Tibial nerve (tissue), 3 donors: ENCODE measurements at regions not wholly inside any gene's neighbourhood (a gene's known extent, or its start where the extent isn't known, plus 50 kb on each side); places are given as distances from the start of the nearest gene placed in this dataset.

ENCODE experiments used
- POLR2A ChIP-seq, 2 donors: fragments of 450-650 bp; IDR thresholded peaks; one replicate each; pipeline ENCODE4 v1.6.1; 2017; ENCODE audit warnings: antibody characterized with exemption in 2 of 2, mild to moderate bottlenecking in 2 of 2, moderate library complexity in 2 of 2
- TF ChIP-seq, protein P1 (sequence below), 5 experiments: fragments of 200-600 bp in 3 of 5; fragments of 450-650 bp in 2 of 5; sonication (generic) in 3 of 5; IDR thresholded peaks; one replicate each; pipeline ENCODE4 v1.5.1; 2016 to 2019; ENCODE audit warnings: antibody characterized with exemption in 5 of 5, mild to moderate bottlenecking in 3 of 5, moderate library complexity in 2 of 5

DNA sequence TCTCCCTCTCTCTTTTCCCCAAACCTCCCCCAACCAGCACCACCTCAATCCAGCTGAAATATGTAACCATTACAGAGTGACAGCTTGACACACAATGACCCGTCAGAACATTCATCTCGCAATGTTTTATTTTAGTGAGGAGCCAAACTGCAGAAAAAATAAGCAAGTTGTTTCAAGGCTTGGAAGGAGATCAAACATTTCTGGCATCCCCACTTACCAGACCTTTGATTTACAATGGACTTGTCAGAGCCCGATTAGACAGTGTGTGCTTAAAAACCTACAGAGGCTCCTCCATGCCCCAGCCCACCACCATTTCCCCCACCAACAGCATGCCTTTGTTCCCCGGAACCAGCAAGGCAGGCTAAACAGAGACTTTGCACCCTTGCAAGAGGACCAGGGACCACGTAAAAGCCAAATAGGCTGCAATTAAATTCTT, 382.8 kb upstream of the ZNF507 start:
- TF ChIP-seq, protein P1, sequence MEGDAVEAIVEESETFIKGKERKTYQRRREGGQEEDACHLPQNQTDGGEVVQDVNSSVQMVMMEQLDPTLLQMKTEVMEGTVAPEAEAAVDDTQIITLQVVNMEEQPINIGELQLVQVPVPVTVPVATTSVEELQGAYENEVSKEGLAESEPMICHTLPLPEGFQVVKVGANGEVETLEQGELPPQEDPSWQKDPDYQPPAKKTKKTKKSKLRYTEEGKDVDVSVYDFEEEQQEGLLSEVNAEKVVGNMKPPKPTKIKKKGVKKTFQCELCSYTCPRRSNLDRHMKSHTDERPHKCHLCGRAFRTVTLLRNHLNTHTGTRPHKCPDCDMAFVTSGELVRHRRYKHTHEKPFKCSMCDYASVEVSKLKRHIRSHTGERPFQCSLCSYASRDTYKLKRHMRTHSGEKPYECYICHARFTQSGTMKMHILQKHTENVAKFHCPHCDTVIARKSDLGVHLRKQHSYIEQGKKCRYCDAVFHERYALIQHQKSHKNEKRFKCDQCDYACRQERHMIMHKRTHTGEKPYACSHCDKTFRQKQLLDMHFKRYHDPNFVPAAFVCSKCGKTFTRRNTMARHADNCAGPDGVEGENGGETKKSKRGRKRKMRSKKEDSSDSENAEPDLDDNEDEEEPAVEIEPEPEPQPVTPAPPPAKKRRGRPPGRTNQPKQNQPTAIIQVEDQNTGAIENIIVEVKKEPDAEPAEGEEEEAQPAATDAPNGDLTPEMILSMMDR (IDR thresholded peaks at IDR 0.05), result no peak
- TF ChIP-seq POLR2A (IDR thresholded peaks at IDR 0.05), result no peak
